Esophagus squamous epithelium (tissue), 4 donors: ENCODE measurements at regions not wholly inside any gene's neighbourhood (a gene's known extent, or its start where the extent isn't known, plus 50 kb on each side); places are given as distances from the start of the nearest gene placed in this dataset.

Experiments used
- CTCF ChIP-seq, 6 experiments: fragments of 450-650 bp in 4 of 6; fragments of 200-600 bp in 2 of 6; sonication (generic) in 2 of 6; IDR thresholded peaks; one replicate each; pipeline ENCODE4 v1.5.1; 2016 to 2019; ENCODE audit warnings: antibody characterized with exemption in 6 of 6, mild to moderate bottlenecking in 4 of 6, moderate library complexity in 4 of 6
- POLR2A ChIP-seq, 4 donors: fragments of 450-650 bp; IDR thresholded peaks; one replicate each; pipeline ENCODE4 v1.6.1; 2017; ENCODE audit warnings: antibody characterized with exemption in 4 of 4, mild to moderate bottlenecking in 4 of 4, moderate library complexity in 3 of 4

- TF ChIP-seq CTCF (IDR thresholded peaks at IDR 0.05) = no peak
- no peak for TF ChIP-seq POLR2A (IDR thresholded peaks at IDR 0.05)
These were observed 600.5 kb upstream of the RBFOX1 start for GRCh38 chr16:6732166-6732565.
